Activated CD8-positive, alpha-beta memory T cell treated with anti-CD3 and anti-CD28 coated beads, Interleukin-2, amount 50 U/mL, for 1 hour (primary cell): ENCODE measurements at regions not wholly inside any gene's neighbourhood (a gene's known extent, or its start where the extent isn't known, plus 50 kb on each side); places are given as distances from the start of the nearest gene placed in this dataset.

ENCODE experiments used
- DNase-seq: peaks from one replicate; pipeline ENCODE4 v3.0.0-alpha.2; 2020; ENCODE audit errors: extremely low read depth

- no peak for DNase-seq
These were observed 375.6 kb downstream of the FBXW7 start for GRCh38 chr4:152160225-152160800.

- no peak for DNase-seq
These were observed 376.1 kb downstream of the FBXW7 start for GRCh38 chr4:152159773-152160172.

GRCh38 chr4:152158225-152158624, 377.7 kb downstream of the FBXW7 start:
- DNase-seq, result no peak

- DNase-seq, result no peak
These were observed 378.3 kb downstream of the FBXW7 start for GRCh38 chr4:152157629-152158028.

GRCh38 chr4:152156442-152156841, 379.4 kb downstream of the FBXW7 start:
- no peak for DNase-seq

- DNase-seq, result no peak
These were observed 380.8 kb downstream of the FBXW7 start for GRCh38 chr4:152155070-152155469.

- DNase-seq, result no peak
These were observed 381.5 kb downstream of the FBXW7 start for GRCh38 chr4:152154433-152154832.

GRCh38 chr4:152153476-152154270, 382.2 kb downstream of the FBXW7 start:
- DNase-seq, result no peak

- no peak for DNase-seq
These were observed 385.7 kb downstream of the FBXW7 start for GRCh38 chr4:152150214-152150613.

GRCh38 chr4:152149745-152150144, 386.1 kb downstream of the FBXW7 start:
- no peak for DNase-seq

GRCh38 chr4:152148057-152148456, 387.2 kb upstream of the GATB start:
- DNase-seq, result no peak

- DNase-seq, result no peak
These were observed 385.4 kb upstream of the GATB start for GRCh38 chr4:152146244-152146643.

GRCh38 chr4:152143806-152144205, 383.0 kb upstream of the GATB start:
- DNase-seq, result no peak

- DNase-seq, result no peak
These were observed 377.6 kb upstream of the GATB start for GRCh38 chr4:152138451-152138850.

- DNase-seq, result no peak
These were observed 372.0 kb upstream of the GATB start for GRCh38 chr4:152132776-152133175.

GRCh38 chr4:152128356-152128755, 367.5 kb upstream of the GATB start:
- DNase-seq, result no peak

GRCh38 chr4:152126238-152126637, 365.4 kb upstream of the GATB start:
- no peak for DNase-seq

- no peak for DNase-seq
These were observed 358.2 kb upstream of the GATB start for GRCh38 chr4:152118819-152119553.

GRCh38 chr4:152117933-152118507, 357.2 kb upstream of the GATB start:
- no peak for DNase-seq

- DNase-seq, result no peak
These were observed 356.7 kb upstream of the GATB start for GRCh38 chr4:152117520-152117919.

GRCh38 chr4:152117054-152117453, 356.2 kb upstream of the GATB start:
- DNase-seq, result no peak

- no peak for DNase-seq
These were observed 355.0 kb upstream of the GATB start for GRCh38 chr4:152115794-152116193.

- DNase-seq, result no peak
These were observed 354.3 kb upstream of the GATB start for GRCh38 chr4:152115118-152115517.
